Cardiac muscle cell (in vitro differentiated cells and primary cell): ENCODE measurements at regions not wholly inside any gene's neighbourhood (a gene's known extent, or its start where the extent isn't known, plus 50 kb on each side); places are given as distances from the start of the nearest gene placed in this dataset.

Experiments
- DNase-seq, 2 donors: peaks; one replicate each; pipeline versions ENCODE4 v3.0.0 to v3.0.0-alpha.2; 2010 to 2017; ENCODE audit warnings: low read depth in 1 of 2, low spot score in 1 of 2
- H3K27ac ChIP-seq: fragments of 200-600 bp; sonication (generic); 2 replicates; pipeline ENCODE4 v1.5.1; 2016
- H3K27me3 ChIP-seq: fragments of 200-600 bp; sonication (generic); 2 replicates; pipeline ENCODE4 v1.6.0; 2016; ENCODE audit warnings: control low read depth
- H3K36me3 ChIP-seq: fragments of 200-600 bp; sonication (generic); 2 replicates; pipeline ENCODE4 v1.5.1; 2016; ENCODE audit warnings: control low read depth
- H3K4me1 ChIP-seq: fragments of 200-600 bp; sonication (generic); 2 replicates; pipeline ENCODE4 v1.8.1; 2017; ENCODE audit warnings: low read depth, mild to moderate bottlenecking, mixed run types
- H3K4me3 ChIP-seq: fragments of 200-600 bp; sonication (generic); 2 replicates; pipeline ENCODE4 v1.5.1; 2016; ENCODE audit warnings: mild to moderate bottlenecking
- H3K9me3 ChIP-seq: fragments of 200-600 bp; sonication (generic); 2 replicates; pipeline ENCODE4 v1.5.1; 2017; ENCODE audit warnings: low read depth, mild to moderate bottlenecking, control low read depth
- TF ChIP-seq, protein P1 (sequence below): IDR thresholded peaks from 2 replicates; pipeline ENCODE4 v1.5.1; 2012; ENCODE audit warnings: low read depth, mild to moderate bottlenecking, low read length

DNA sequence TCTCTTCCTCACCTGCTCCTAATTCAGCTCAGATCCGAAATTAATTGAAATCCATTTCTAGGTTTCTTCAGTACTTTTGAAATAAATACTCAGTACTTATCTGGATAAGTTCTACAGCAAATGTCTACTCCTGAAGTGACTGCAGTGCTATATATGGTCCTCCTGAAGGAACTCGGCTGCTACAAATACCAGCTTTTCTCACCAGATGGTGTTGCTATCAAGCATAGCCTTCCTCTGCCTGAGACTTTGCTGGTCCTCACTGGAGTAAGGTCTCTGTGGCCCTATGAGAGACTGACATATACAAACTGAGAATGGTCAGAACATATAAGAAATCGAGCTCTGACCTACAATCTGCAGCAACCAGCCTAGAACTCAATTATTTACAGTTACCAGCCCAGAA lies 161.6 kb downstream of the NDFIP2 start:
- DNase-seq, result no peak
- Histone ChIP-seq H3K36me3 (no peaks in the 10 kb centered on the region), H3K27ac (no peak overlapping the region), H3K9me3 (no peaks in the 10 kb centered on the region), H3K4me3 (no peak overlapping the region), H3K27me3 (no peaks in the 10 kb centered on the region), H3K4me1 (peaks cover 12% of the 10 kb centered on the region)
- TF ChIP-seq, protein P1, sequence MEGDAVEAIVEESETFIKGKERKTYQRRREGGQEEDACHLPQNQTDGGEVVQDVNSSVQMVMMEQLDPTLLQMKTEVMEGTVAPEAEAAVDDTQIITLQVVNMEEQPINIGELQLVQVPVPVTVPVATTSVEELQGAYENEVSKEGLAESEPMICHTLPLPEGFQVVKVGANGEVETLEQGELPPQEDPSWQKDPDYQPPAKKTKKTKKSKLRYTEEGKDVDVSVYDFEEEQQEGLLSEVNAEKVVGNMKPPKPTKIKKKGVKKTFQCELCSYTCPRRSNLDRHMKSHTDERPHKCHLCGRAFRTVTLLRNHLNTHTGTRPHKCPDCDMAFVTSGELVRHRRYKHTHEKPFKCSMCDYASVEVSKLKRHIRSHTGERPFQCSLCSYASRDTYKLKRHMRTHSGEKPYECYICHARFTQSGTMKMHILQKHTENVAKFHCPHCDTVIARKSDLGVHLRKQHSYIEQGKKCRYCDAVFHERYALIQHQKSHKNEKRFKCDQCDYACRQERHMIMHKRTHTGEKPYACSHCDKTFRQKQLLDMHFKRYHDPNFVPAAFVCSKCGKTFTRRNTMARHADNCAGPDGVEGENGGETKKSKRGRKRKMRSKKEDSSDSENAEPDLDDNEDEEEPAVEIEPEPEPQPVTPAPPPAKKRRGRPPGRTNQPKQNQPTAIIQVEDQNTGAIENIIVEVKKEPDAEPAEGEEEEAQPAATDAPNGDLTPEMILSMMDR, result no peak

DNA sequence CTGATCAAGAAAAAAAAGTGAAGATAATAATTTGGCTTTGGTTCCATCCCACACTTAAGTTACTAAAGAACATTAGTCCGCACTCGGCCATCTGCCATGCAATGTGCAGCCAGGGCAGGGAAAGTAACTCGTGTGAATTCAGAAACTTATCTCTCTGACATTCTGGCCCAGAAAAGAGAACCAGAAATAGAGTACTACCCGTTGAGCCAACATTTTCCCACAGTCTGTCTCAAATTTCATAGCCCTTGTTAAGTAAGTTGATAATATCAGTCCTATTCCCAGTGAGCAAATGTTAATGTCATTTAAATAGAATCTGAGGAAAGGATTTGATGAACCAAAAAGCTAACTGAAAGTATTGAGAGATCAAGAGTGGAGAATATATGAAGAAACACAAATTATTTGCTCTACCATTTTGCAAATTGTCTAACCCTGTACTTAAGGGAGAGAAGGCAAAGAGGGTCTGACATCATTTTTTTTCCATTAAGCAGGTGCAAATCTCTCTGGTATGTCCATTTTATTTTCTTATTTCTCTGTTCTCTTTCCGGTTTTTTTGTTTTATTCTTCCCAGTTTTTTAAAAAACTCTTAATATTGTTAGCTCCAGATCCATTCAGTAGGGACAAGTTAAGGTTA lies 156.3 kb downstream of the NDFIP2 start:
- Histone ChIP-seq H3K9me3 (no peaks in the 10 kb centered on the region), H3K27ac (peak overlapping the region; percentile 86), H3K4me1 (peaks cover 15% of the 10 kb centered on the region), H3K4me3 (no peak overlapping the region), H3K27me3 (no peaks in the 10 kb centered on the region), H3K36me3 (no peaks in the 10 kb centered on the region)
- TF ChIP-seq, protein P1, result no peak
- DNase-seq, result peak; percentile 30 to 88

DNA sequence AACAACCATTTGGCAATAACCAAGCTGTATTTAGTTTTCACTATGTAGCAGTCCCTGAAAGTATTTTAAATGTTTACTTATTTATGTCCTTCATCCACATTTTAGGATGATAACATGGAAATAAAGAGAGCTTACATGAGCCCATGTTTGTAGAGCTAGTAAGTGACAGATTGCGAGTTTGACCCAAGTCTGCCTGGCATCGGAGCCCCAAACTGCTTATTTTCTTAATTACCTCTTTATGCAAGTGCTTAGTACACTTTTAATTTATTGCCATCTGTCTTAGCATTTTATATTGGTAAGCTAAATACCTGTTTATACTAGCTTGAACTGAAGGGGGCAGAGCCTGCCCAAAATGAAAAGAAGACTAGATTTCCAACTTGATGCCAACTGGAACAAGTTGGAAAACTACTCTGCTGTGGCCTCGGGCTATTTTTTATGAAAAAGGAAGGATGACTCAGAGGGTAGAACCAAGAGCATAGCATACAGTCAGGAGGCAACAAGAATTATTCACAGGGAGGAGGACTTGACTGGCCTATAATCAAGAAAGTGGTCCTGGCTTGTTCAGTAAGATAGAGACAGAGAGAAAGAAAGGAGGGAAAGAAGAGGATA lies 150.2 kb downstream of the NDFIP2 start:
- H3K9me3 ChIP-seq, result no peaks in the 10 kb centered on the region
- H3K27me3 ChIP-seq, result no peaks in the 10 kb centered on the region
- H3K36me3 ChIP-seq, result no peaks in the 10 kb centered on the region
- H3K4me1 ChIP-seq, result peaks cover 11% of the 10 kb centered on the region
- TF ChIP-seq, protein P1, result peak; percentile 19
- H3K27ac ChIP-seq, result no peak overlapping the region
- H3K4me3 ChIP-seq, result no peak overlapping the region
- peak in 1 of 2 donors; percentile 79 for DNase-seq

DNA sequence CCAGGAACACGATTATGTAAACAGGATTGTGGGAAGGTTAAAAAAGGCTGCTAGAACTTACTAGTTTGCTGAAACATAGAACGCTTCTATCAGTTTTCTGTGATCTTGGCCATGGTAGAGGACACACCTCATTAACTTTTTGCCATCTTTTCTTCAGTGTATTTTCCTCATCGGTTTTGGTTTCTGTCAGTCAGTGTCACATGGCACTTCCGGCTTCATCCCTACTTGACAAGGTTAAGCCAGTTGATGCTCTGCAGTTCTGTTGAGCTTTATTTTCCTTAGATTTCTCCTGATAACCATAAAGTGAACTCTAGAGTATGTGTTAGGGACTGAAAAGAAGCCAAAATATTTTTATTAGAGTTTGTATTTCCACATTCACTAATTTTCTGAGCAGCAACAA lies 147.5 kb downstream of the NDFIP2 start:
- peaks cover 11% of the 10 kb centered on the region for H3K4me1 ChIP-seq
- H3K4me3 ChIP-seq, result no peak overlapping the region
- H3K36me3 ChIP-seq, result no peaks in the 10 kb centered on the region
- TF ChIP-seq, protein P1, result no peak
- no peaks in the 10 kb centered on the region for H3K9me3 ChIP-seq
- no peak for DNase-seq
- H3K27ac ChIP-seq, result no peak overlapping the region
- no peaks in the 10 kb centered on the region for H3K27me3 ChIP-seq

DNA sequence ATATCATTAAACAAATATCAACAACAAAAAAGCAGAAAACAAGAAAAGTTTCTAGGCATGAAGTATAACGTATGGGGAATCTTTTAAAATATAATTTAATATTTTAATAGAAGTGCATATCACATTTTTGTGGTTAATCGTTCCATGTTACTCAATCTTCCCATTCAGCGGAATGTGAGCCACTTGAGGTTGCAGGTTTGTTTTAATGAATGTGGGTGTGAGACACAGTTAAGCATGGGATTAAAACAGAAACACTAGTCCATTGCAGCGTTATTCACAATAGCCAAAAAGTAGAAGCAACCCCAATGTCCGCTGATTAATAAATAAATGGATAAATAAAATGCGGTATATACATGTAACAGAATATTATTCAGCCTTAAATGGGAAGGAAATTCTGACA lies 146.0 kb downstream of the NDFIP2 start:
- H3K4me1 ChIP-seq, result peaks cover 11% of the 10 kb centered on the region
- peak in 1 of 2 donors; percentile 17 for DNase-seq
- TF ChIP-seq, protein P1, result no peak

More for the DNA sequence above, 146.0 kb downstream of the NDFIP2 start:
- no peaks in the 10 kb centered on the region for H3K36me3 ChIP-seq
- no peak overlapping the region for H3K27ac ChIP-seq
- no peaks in the 10 kb centered on the region for H3K27me3 ChIP-seq
- no peaks in the 10 kb centered on the region for H3K9me3 ChIP-seq
- H3K4me3 ChIP-seq, result no peak overlapping the region
